K562 (cell line): ENCODE measurements at regions not wholly inside any gene's neighbourhood (a gene's known extent, or its start where the extent isn't known, plus 50 kb on each side); places are given as distances from the start of the nearest gene placed in this dataset.

ENCODE experiments used
- ATAC-seq: fragments of 200-7000 bp; cut with Tn5 transposase; 3 replicates; pipeline ENCODE4 v1.9.1; 2020; ENCODE audit warnings: moderate library complexity
- BruUV-seq: library from RNA; stranded (reverse); fragments of 400-500 nt; replicated peaks from 2 replicates; lab custom pipeline; 2021; lab: Mats Ljungman, UMichigan
- CTCF ChIA-PET: fragments of 300-600 bp; formaldehyde crosslinking; extraction: SDS; loops from one replicate; lab custom pipeline; 2021; ENCODE audit warnings: low intra/inter-chr PET ratio; lab: Yijun Ruan, JAX
- POLR2A ChIA-PET: fragments of 300-600, 350-650 bp; sonication (Branson Sonifier 250); formaldehyde crosslinking; extraction: SDS; loops from one replicate; lab custom pipeline; 2021; ENCODE audit warnings: antibody characterized with exemption, inconsistent platforms; lab: Yijun Ruan, JAX
- DNase-seq, 4 experiments: peaks; one replicate each; pipeline versions ENCODE4 v3.0.0 to v3.0.0-alpha.2; 2011 to 2018; ENCODE audit warnings: low spot score in 3 of 4, mixed read lengths in 3 of 4; ENCODE audit errors: extremely low read depth in 1 of 4
- FAIRE-seq: peaks from 2 replicates; lab custom pipeline; 2011; peaks lifted over from hg19 to GRCh38; lab: Jason Lieb, UNC
- H2AFZ ChIP-seq: 2 replicates; pipeline ENCODE4 v1.6.0; 2011; ENCODE audit warnings: low read depth, low read length, control low read depth, inconsistent platforms
- H3K27ac ChIP-seq: fragments of 200-600 bp; 3 replicates; pipeline ENCODE4 v1.8.0; 2011; ENCODE audit warnings: low read depth, mild to moderate bottlenecking, control low read depth, inconsistent platforms, low read length, moderate library complexity, mixed read lengths; ENCODE audit errors: extremely low read depth
- H3K27me3 ChIP-seq, 2 experiments: fragments of 300-600 bp in 1 of 2; 2 replicates in 1 of 2; 3 replicates in 1 of 2; pipeline versions ENCODE4 v1.6.0 to v1.8.0; 2011; ENCODE audit warnings: inconsistent platforms in 2 of 2, low read length in 2 of 2, mild to moderate bottlenecking in 1 of 2, mixed read lengths in 1 of 2, moderate library complexity in 1 of 2; ENCODE audit not compliant: control insufficient read depth in 2 of 2, insufficient read depth in 2 of 2
- H3K36me3 ChIP-seq: fragments of 300-600 bp; 3 replicates; pipeline ENCODE4 v1.8.0; 2011; ENCODE audit warnings: mild to moderate bottlenecking, low read length, inconsistent platforms; ENCODE audit not compliant: control insufficient read depth, insufficient read depth
- H3K4me1 ChIP-seq, 2 experiments: fragments of 200-600 bp in 1 of 2; replicated peaks in 1 of 2; 2 replicates in 1 of 2; 3 replicates in 1 of 2; pipeline versions ENCODE4 v1.5.1 to v1.8.0; 2011; ENCODE audit warnings: inconsistent platforms in 2 of 2, low read length in 2 of 2, mild to moderate bottlenecking in 1 of 2, mixed read lengths in 1 of 2, moderate library complexity in 1 of 2; ENCODE audit not compliant: control insufficient read depth in 2 of 2, insufficient read depth in 2 of 2
- H3K4me2 ChIP-seq: 2 replicates; pipeline ENCODE4 v1.6.1; 2011; ENCODE audit warnings: low read length, control low read depth, inconsistent platforms, mixed read lengths; ENCODE audit not compliant: insufficient read depth
- H3K4me3 ChIP-seq: fragments of 200-600 bp; sonication (generic), shearing (Covaris generic); 2 replicates; pipeline ENCODE4 v1.5.1; 2016; ENCODE audit warnings: control low read depth, inconsistent platforms
- H3K79me2 ChIP-seq: fragments of 200-600 bp; 3 replicates; pipeline ENCODE4 v1.8.0; 2011; ENCODE audit warnings: low read length, inconsistent platforms; ENCODE audit not compliant: control insufficient read depth, insufficient read depth
- H3K9ac ChIP-seq, 2 experiments: 2 replicates each; pipeline versions ENCODE4 v1.6.0 to v1.6.1; 2011; ENCODE audit warnings: low read depth in 2 of 2, low read length in 2 of 2, control low read depth in 1 of 2, inconsistent platforms in 1 of 2, mild to moderate bottlenecking in 1 of 2, mixed read lengths in 1 of 2; ENCODE audit not compliant: insufficient read depth in 1 of 2
- H3K9me1 ChIP-seq: one replicate; pipeline ENCODE4 v1.6.0; 2011; ENCODE audit warnings: inconsistent platforms, mild to moderate bottlenecking, low read length, moderate library complexity; ENCODE audit not compliant: control insufficient read depth, insufficient read depth
- H3K9me3 ChIP-seq: replicated peaks from 2 replicates; pipeline ENCODE4 v1.5.1; 2011; ENCODE audit warnings: low read depth, low read length, inconsistent platforms; ENCODE audit not compliant: control insufficient read depth, insufficient read depth
- H4K20me1 ChIP-seq: replicated peaks from 2 replicates; pipeline ENCODE4 v1.6.1; 2011; ENCODE audit warnings: low read length, inconsistent platforms, mixed read lengths; ENCODE audit not compliant: control insufficient read depth, insufficient read depth
- BCOR ChIP-seq: fragments of 450-650 bp; IDR thresholded peaks from 2 replicates; pipeline ENCODE4 v1.6.1; 2016
- CC2D1A ChIP-seq: fragments of 450-650 bp; IDR thresholded peaks from 2 replicates; pipeline ENCODE4 v1.6.1; 2017; ENCODE audit warnings: mild to moderate bottlenecking
- ELF4 ChIP-seq: fragments of 450-650 bp; formaldehyde crosslinking; IDR thresholded peaks from 2 replicates; pipeline ENCODE4 v1.4.0; 2022; ENCODE audit warnings: missing genetic modification characterization
- PCBP2 ChIP-seq: fragments of 200-400 bp; formaldehyde crosslinking; IDR thresholded peaks from 2 replicates; pipeline ENCODE4 v1.6.1; 2018; ENCODE audit warnings: low read length, low read depth, mild to moderate bottlenecking, moderate library complexity; ENCODE audit not compliant: poor library complexity, severe bottlenecking
- PYGO2 ChIP-seq: fragments of 450-650 bp; IDR thresholded peaks from 2 replicates; pipeline ENCODE4 v1.6.1; 2016; ENCODE audit warnings: mild to moderate bottlenecking, missing genetic modification characterization, moderate library complexity, missing compliant biosample characterization
- SMARCE1 ChIP-seq: fragments of 450-650 bp; IDR thresholded peaks from 2 replicates; pipeline ENCODE4 v1.7.1; 2016; ENCODE audit warnings: mild to moderate bottlenecking
- STAG1 ChIP-seq: sonication (generic); formaldehyde crosslinking; IDR thresholded peaks from 2 replicates; pipeline ENCODE4 v1.5.0; 2020; ENCODE audit warnings: missing genetic modification reagents, borderline replicate concordance
- TAF7 ChIP-seq: fragments of 450-650 bp; IDR thresholded peaks from 2 replicates; pipeline ENCODE4 v1.6.1; 2016; ENCODE audit warnings: missing genetic modification characterization, missing compliant biosample characterization
- U2AF2 ChIP-seq: fragments of 200-400 bp; formaldehyde crosslinking; optimal IDR thresholded peaks from 2 replicates; pipeline ENCODE3; 2017; ENCODE audit warnings: low read depth, mild to moderate bottlenecking, low read length
- WHSC1 ChIP-seq: IDR thresholded peaks from one replicate; pipeline ENCODE4 v1.6.1; 2012; ENCODE audit warnings: low read length, control low read depth, inconsistent platforms
- ZNF695 ChIP-seq: fragments of 450-650 bp; formaldehyde crosslinking; IDR thresholded peaks from 2 replicates; pipeline ENCODE4 v1.4.0; 2020; ENCODE audit warnings: mild to moderate bottlenecking, moderate library complexity
- WGBS: fragments of 100-300 bp; shearing (Covaris generic); methylation state at CpG from one replicate; pipeline ENCODE4 v1.1.6; 2016; ENCODE audit warnings: low coverage, mixed read lengths; ENCODE audit not compliant: insufficient coverage; ENCODE audit errors: missing lambda C conversion rate; 5-methylcytosine and 5-hydroxymethylcytosine counted together
- in situ Hi-C: fragments of 300-500 bp; cut with MboI; formaldehyde crosslinking; loops from 4 replicates; pipeline ENCODE4 v1.15.0; 2018; ENCODE audit warnings: inconsistent platforms, mixed read lengths
- intact Hi-C: fragments of 100-400 bp; cut with micrococcal nuclease; formaldehyde crosslinking; loops from 2 replicates; pipeline ENCODE4 v1.14.2; 2022
- TF ChIP-seq, protein P1 (sequence below): fragments of 450-650 bp; formaldehyde crosslinking; IDR thresholded peaks from 2 replicates; pipeline ENCODE4 v1.4.0; 2020; ENCODE audit warnings: mild to moderate bottlenecking, moderate library complexity

DNA sequence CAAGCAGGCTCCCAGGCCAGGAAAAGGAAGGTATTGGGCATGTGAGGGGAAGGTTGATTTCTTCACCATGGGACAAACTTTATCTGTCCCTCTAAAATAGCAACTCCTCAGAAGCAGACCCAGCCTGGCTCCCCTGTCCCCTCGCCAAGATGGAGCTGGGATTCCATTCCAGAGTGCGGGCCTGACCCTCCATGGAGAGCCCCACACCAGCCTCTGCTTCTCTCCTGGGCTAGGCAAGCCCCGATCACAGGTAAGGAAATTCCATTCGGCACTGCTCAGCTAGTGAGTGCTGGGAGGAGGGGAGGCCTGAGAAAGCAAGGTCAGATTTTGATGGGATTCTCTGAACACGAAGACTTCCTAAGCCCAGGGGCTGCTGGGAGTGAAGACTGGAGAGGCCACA, 98.4 kb downstream of the EFNB1 start:
- H4K20me1 ChIP-seq = no peaks in the 10 kb centered on the region
- no peaks in the 10 kb centered on the region for H3K9me3 ChIP-seq
- H3K9ac ChIP-seq = no peak overlapping the region
- 0 out of 5 replicates have a peak, but pooled peaks cover 0 to 4% of the 10 kb centered on the region in 2 experiments for H3K27me3 ChIP-seq
- POLR2A ChIA-PET = no interaction called here
- CTCF ChIA-PET = no interaction called here
- in situ Hi-C loops (no loop called here), intact Hi-C loops (no loop called here)
- H3K27ac ChIP-seq = no peak overlapping the region
- DNase-seq (no peak), FAIRE-seq (no peak), ATAC-seq (no peak)
- no peak overlapping the region for H3K4me2 ChIP-seq
- TF ChIP-seq, protein P1, sequence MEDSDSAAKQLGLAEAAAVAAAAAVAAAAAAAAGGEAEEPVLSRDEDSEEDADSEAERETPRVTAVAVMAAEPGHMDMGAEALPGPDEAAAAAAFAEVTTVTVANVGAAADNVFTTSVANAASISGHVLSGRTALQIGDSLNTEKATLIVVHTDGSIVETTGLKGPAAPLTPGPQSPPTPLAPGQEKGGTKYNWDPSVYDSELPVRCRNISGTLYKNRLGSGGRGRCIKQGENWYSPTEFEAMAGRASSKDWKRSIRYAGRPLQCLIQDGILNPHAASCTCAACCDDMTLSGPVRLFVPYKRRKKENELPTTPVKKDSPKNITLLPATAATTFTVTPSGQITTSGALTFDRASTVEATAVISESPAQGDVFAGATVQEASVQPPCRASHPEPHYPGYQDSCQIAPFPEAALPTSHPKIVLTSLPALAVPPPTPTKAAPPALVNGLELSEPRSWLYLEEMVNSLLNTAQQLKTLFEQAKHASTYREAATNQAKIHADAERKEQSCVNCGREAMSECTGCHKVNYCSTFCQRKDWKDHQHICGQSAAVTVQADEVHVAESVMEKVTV = no peak
- no peak for TF ChIP-seq ZNF695 (CRISPR knock-in tag)
- TF ChIP-seq TAF7 = no peak
- H3K4me1 ChIP-seq = no peaks in the 10 kb centered on the region
- H3K79me2 ChIP-seq = no peaks in the 10 kb centered on the region
- no peak overlapping the region for H2AFZ ChIP-seq
- BruUV-seq = no TSS peak
- no peaks in the 10 kb centered on the region for H3K36me3 ChIP-seq
- H3K9me1 ChIP-seq = no peaks in the 10 kb centered on the region
- 0% methylated on average over 3 of the region's 5 CpGs for WGBS
- H3K4me3 ChIP-seq = no peak overlapping the region

DNA sequence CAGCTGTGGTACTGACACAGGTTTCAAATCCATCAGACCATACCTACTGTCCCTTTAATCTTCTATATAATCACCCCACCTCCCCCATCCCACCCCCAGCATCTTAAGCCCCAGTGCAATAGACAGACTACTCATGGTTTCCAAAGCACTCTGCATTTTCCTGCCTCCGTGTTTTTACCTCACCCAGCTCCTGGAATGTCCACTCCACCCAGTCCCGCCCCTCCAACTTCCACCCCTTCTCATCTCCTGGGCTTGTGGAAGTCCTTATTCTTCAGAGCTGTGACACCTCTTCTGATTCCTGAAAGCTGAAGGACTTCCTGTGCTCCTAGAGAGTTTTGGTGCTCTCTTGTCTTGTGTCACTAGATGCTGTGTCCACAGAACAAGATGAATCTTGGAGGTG, 94.3 kb downstream of the EFNB1 start:
- intact Hi-C loops = no loop called here
- Histone ChIP-seq H3K79me2 (no peaks in the 10 kb centered on the region), H3K9me1 (no peaks in the 10 kb centered on the region), H4K20me1 (0 out of 2 replicates have a peak, but pooled peaks cover 8% of the 10 kb centered on the region), H3K27me3 (no peaks in the 10 kb centered on the region), H3K4me3 (no peak overlapping the region), H3K36me3 (no peaks in the 10 kb centered on the region), H3K9ac (no peak overlapping the region), H3K4me1 (no peaks in the 10 kb centered on the region), H3K9me3 (no peaks in the 10 kb centered on the region), H2AFZ (no peak overlapping the region), H3K27ac (no peak overlapping the region), H3K4me2 (no peak overlapping the region)
- no TSS peak for BruUV-seq
- TF ChIP-seq WHSC1 (no peak), CC2D1A (no peak), BCOR (no peak), U2AF2 (no peak), ELF4 (CRISPR knock-in tag) (no peak), STAG1 (CRISPR knock-in tag) (no peak), SMARCE1 (no peak), PYGO2 (tag) (no peak), PCBP2 (no peak)
- in situ Hi-C loops = no loop called here
- DNase-seq = no peak
- 0% methylated on average over 2 of the region's 2 CpGs for WGBS
- POLR2A ChIA-PET = interaction anchor here (1.3 kb wide), 1 partner anchor 13 kb away, joined by 3 read pairs; no protein-coding TSS in a partner anchor
- no peak for FAIRE-seq
- ATAC-seq = no peak
- CTCF ChIA-PET = no interaction called here
